ENCODE measurements at regions not wholly inside any gene's neighbourhood (a gene's known extent, or its start where the extent isn't known, plus 50 kb on each side); places are given as distances from the start of the nearest gene placed in this dataset.

DNA sequence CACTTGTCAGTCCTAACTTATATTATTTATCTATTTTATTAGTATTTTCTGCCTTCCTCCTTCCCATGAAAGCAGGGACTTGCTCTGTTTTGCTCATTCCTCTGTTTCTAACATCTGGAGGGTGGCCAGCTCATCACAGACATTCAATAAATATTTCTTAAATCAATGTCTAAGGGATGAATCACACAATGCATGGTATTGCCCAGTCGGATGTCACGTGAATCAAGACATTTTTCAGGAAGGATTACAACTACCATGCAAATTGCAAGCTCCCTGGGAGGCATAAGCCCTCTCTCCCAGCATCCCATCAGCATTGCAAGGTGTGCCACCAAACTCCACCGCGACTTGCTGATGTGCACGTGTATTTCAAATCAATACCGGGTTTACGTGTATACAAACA is 146.6 kb upstream of the RNF32 start:
- TF ChIP-seq, protein P1, sequence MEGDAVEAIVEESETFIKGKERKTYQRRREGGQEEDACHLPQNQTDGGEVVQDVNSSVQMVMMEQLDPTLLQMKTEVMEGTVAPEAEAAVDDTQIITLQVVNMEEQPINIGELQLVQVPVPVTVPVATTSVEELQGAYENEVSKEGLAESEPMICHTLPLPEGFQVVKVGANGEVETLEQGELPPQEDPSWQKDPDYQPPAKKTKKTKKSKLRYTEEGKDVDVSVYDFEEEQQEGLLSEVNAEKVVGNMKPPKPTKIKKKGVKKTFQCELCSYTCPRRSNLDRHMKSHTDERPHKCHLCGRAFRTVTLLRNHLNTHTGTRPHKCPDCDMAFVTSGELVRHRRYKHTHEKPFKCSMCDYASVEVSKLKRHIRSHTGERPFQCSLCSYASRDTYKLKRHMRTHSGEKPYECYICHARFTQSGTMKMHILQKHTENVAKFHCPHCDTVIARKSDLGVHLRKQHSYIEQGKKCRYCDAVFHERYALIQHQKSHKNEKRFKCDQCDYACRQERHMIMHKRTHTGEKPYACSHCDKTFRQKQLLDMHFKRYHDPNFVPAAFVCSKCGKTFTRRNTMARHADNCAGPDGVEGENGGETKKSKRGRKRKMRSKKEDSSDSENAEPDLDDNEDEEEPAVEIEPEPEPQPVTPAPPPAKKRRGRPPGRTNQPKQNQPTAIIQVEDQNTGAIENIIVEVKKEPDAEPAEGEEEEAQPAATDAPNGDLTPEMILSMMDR (IDR thresholded peaks at IDR 0.05; ENCODE audit: low read depth, low read length), result no peak
- no peak for DNase-seq
- Histone ChIP-seq H3K9me3 (ENCODE audit: severe bottlenecking) (peaks cover 2% of the 10 kb centered on the region), H3K27ac (no peak overlapping the region), H3K4me3 (ENCODE audit: low read depth, low read length) (no peak overlapping the region), H3K36me3 (no peaks in the 10 kb centered on the region), H3K27me3 (ENCODE audit: insufficient read depth, low read depth, severe bottlenecking) (peaks cover 82% of the 10 kb centered on the region)

DNA sequence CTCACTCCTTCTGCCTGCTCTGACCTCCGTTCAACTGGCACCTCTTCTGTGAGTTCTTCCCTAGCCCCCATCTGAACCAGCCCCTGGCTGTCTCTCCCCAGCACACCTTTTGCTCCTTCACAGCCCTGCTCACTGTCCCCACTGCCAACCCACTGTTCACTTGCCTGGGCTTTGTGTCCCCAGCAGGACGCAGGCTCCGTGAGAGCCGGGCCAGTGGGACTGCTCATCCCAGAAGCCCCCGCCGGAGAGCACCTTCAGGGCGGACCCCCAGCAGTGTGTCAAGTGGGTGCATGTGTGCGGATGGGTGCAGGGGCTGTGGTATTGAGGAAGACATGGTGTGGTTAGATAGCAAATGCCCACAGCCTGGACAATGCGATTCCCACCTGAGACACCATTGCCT is 148.4 kb upstream of the RNF32 start:
- Histone ChIP-seq H3K27me3 (ENCODE audit: insufficient read depth, low read depth, severe bottlenecking) (peaks cover 78% of the 10 kb centered on the region), H3K9me3 (ENCODE audit: severe bottlenecking) (peaks cover 2% of the 10 kb centered on the region), H3K4me3 (ENCODE audit: low read depth, low read length) (no peak overlapping the region), H3K36me3 (no peaks in the 10 kb centered on the region), H3K27ac (no peak overlapping the region)
- DNase-seq, result no peak
- TF ChIP-seq, protein P1 (IDR thresholded peaks at IDR 0.05; ENCODE audit: low read depth, low read length), result no peak

DNA sequence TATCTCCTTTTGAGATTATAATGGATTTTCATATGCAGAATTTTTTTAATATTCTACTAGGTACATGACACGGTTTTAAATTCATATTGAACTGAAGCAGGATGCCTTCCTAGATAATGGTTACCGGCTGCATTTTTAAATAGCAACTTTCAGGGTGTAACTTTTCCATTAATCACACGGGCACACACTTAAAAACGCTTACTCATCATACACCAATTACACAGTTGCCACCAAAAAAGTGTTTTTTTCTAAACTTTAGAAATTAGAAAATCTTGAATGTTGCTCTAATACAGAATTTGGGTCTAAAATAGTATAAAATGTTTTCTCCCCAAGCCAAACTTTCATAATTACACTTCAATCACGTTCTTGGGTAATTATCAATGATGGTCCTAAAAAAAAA is 149.1 kb upstream of the RNF32 start:
- DNase-seq, result no peak
- Histone ChIP-seq H3K27me3 (ENCODE audit: insufficient read depth, low read depth, severe bottlenecking) (peaks cover 80% of the 10 kb centered on the region), H3K9me3 (ENCODE audit: severe bottlenecking) (peaks cover 2% of the 10 kb centered on the region), H3K36me3 (no peaks in the 10 kb centered on the region), H3K27ac (no peak overlapping the region), H3K4me3 (ENCODE audit: low read depth, low read length) (no peak overlapping the region)
- TF ChIP-seq, protein P1 (IDR thresholded peaks at IDR 0.05; ENCODE audit: low read depth, low read length), result no peak

DNA sequence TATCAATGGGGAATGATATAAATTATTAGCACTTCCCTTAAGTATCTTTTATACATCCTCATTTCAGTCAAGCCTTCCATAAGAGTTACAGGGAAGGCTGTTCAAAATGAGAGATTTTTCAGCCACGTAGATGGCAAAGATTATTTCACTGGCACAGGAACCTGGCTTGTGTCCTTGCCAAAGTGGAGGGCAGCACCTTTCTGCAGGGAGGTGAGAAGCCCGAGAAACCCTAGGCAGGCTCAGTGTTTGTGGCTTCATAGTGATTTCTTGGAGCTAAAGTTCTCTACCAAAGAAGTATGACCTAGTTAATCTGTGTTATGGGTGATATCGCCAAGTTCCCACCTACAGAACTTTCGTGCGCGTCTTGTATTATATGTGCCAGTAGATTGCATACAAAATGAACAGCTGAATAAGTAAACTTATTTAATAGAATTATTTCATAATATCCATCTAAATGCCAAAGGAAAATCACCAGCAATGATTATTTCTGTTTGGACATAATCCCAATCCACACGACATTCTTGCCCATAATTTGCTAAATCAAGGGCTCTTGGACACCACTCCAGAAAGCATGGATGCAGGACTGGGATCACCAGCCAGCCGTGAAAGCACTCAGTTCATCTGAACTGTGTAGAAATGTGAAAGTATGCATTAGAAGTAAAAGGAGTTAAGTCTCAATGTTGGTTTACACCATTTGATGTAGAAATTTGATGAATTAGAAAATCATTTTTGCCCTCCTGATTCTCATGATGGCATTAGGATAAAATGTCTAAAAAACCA is 150.4 kb upstream of the RNF32 start:
- peaks cover 80% of the 10 kb centered on the region for H3K27me3 ChIP-seq (ENCODE audit: insufficient read depth, low read depth, severe bottlenecking)
- no peak for DNase-seq
- H3K9me3 ChIP-seq (ENCODE audit: severe bottlenecking), result peaks cover 2% of the 10 kb centered on the region
- H3K36me3 ChIP-seq, result no peaks in the 10 kb centered on the region
- H3K4me3 ChIP-seq (ENCODE audit: low read depth, low read length), result no peak overlapping the region
- TF ChIP-seq, protein P1 (IDR thresholded peaks at IDR 0.05; ENCODE audit: low read depth, low read length), result no peak
- H3K27ac ChIP-seq, result no peak overlapping the region

DNA sequence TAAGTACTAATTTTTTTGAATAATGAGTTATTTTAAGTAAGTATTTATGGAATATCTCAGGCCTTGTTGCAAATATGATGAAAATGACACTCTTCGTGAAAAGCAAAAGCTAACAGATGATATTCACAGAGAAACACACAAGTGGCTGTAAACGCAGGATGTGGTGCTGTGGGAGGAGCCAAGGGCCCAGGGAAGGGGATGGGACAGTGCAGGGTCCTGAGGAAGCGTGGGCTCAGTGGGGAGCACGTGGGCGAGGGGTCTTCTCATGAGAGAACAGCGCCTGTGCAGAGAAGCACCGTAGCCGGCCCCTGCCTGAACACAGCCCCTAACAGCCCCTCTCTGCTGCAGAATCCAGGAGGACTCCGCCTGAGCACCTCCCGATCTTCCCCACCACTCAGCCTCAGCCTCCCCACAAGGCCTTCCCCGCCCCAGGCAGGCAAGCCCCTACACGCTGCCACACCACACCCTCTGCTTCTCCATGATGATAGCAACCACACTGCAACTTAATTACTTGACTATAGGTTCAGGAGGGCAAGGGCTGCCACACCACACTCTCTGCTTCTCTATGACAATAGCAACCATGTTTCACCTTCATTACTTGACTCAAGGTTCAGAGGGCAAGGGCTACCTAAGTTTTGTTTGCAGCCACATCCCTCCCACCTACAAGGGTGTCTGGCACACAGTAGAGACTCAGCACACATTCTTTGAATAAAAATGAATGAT is 152.6 kb upstream of the RNF32 start:
- no peaks in the 10 kb centered on the region for H3K36me3 ChIP-seq
- no peak overlapping the region for H3K27ac ChIP-seq

More for the DNA sequence above, 152.6 kb upstream of the RNF32 start:
- no peak for DNase-seq
- H3K4me3 ChIP-seq (ENCODE audit: low read depth, low read length), result no peak overlapping the region
- H3K9me3 ChIP-seq (ENCODE audit: severe bottlenecking), result no peaks in the 10 kb centered on the region
- TF ChIP-seq, protein P1 (IDR thresholded peaks at IDR 0.05; ENCODE audit: low read depth, low read length), result no peak
- H3K27me3 ChIP-seq (ENCODE audit: insufficient read depth, low read depth, severe bottlenecking), result peaks cover 78% of the 10 kb centered on the region
